Naive thymus-derived CD4-positive, alpha-beta T cell (primary cell): ENCODE measurements at regions not wholly inside any gene's neighbourhood (a gene's known extent, or its start where the extent isn't known, plus 50 kb on each side); places are given as distances from the start of the nearest gene placed in this dataset.

ENCODE experiments used
- ATAC-seq: fragments of 150-1000 bp; cut with Tn5 transposase; 2 replicates; pipeline ENCODE4 v1.10.0; 2021; ENCODE audit warnings: mild to moderate bottlenecking, moderate library complexity
- CTCF ChIA-PET: fragments of 350-600 bp; sonication (Branson Sonifier 250); formaldehyde crosslinking; loops from one replicate; lab custom pipeline; 2021; ENCODE audit warnings: antibody characterized with exemption; lab: Charles Lee
- POLR2A ChIA-PET: fragments of 350-600 bp; sonication (Branson Sonifier 250); formaldehyde crosslinking; loops from one replicate; lab custom pipeline; 2021; ENCODE audit warnings: antibody characterized with exemption, inconsistent platforms; lab: Charles Lee
- DNase-seq, 9 donors: peaks; one replicate each; pipeline versions ENCODE4 v3.0.0 to v3.0.0-alpha.2; 2020 to 2022; ENCODE audit warnings: mixed read lengths in 1 of 9
- H3K27ac ChIP-seq: one replicate; pipeline ENCODE4 v1.7.0; 2013; ENCODE audit warnings: mild to moderate bottlenecking, low read depth, low read length, moderate library complexity
- H3K27me3 ChIP-seq, 2 donors: one replicate each; pipeline ENCODE4 v1.7.0; 2013; ENCODE audit warnings: low read length in 2 of 2, mild to moderate bottlenecking in 2 of 2, moderate library complexity in 2 of 2; ENCODE audit not compliant: control insufficient read depth in 2 of 2, insufficient read depth in 2 of 2
- H3K36me3 ChIP-seq, 3 experiments: 1 replicate in 2 of 3; 2 replicates in 1 of 3; pipeline ENCODE4 v1.7.0; 2013; ENCODE audit warnings: low read length in 3 of 3, mild to moderate bottlenecking in 3 of 3, moderate library complexity in 1 of 3; ENCODE audit not compliant: insufficient read depth in 3 of 3, control insufficient read depth in 2 of 3
- H3K4me1 ChIP-seq, 2 donors: one replicate each; pipeline ENCODE4 v1.7.0; 2013; ENCODE audit warnings: low read length in 2 of 2, mild to moderate bottlenecking in 2 of 2, moderate library complexity in 1 of 2; ENCODE audit not compliant: control insufficient read depth in 2 of 2, insufficient read depth in 2 of 2
- H3K4me3 ChIP-seq: 2 replicates; pipeline ENCODE4 v1.7.0; 2013; ENCODE audit warnings: mild to moderate bottlenecking, low read length
- H3K9me3 ChIP-seq, 3 experiments: 1 replicate in 2 of 3; 2 replicates in 1 of 3; pipeline ENCODE4 v1.7.0; 2013; ENCODE audit warnings: low read length in 3 of 3; ENCODE audit not compliant: control insufficient read depth in 2 of 3
- H3K27ac Mint-ChIP-seq, 9 donors: one replicate each; pipeline ENCODE4 v1.8.0; 2020 to 2022; ENCODE audit warnings: mixed read lengths in 9 of 9, mild to moderate bottlenecking in 8 of 9, moderate library complexity in 5 of 9, inconsistent platforms in 2 of 9
- H3K27me3 Mint-ChIP-seq, 5 donors: one replicate each; pipeline ENCODE4 v1.8.0; 2021 to 2022; ENCODE audit warnings: mixed read lengths in 5 of 5, mild to moderate bottlenecking in 1 of 5
- H3K36me3 Mint-ChIP-seq, 5 donors: one replicate each; pipeline ENCODE4 v1.8.0; 2020 to 2022; ENCODE audit warnings: mixed read lengths in 5 of 5, mild to moderate bottlenecking in 3 of 5, inconsistent platforms in 1 of 5
- H3K4me1 Mint-ChIP-seq, 7 donors: one replicate each; pipeline ENCODE4 v1.8.0; 2020 to 2022; ENCODE audit warnings: mixed read lengths in 7 of 7, mild to moderate bottlenecking in 3 of 7, inconsistent platforms in 1 of 7
- H3K4me3 Mint-ChIP-seq, 10 donors: one replicate each; pipeline ENCODE4 v1.8.0; 2020 to 2022; ENCODE audit warnings: mild to moderate bottlenecking in 10 of 10, mixed read lengths in 10 of 10, moderate library complexity in 6 of 10, inconsistent platforms in 2 of 10
- H3K9me3 Mint-ChIP-seq, 11 donors: one replicate each; pipeline ENCODE4 v1.8.0; 2020 to 2022; ENCODE audit warnings: mixed read lengths in 11 of 11, mild to moderate bottlenecking in 4 of 11, inconsistent platforms in 1 of 11, moderate library complexity in 1 of 11
- intact Hi-C, 2 donors: fragments of 100-400 bp; cut with micrococcal nuclease; formaldehyde crosslinking; loops; one replicate each; pipeline ENCODE4 v1.15.1; 2023

GRCh38 chr1:67599085-67599484, 85.9 kb upstream of the GADD45A start:
- no peak overlapping the region for H3K27ac Mint-ChIP-seq
- no peaks in the 10 kb centered on the region for H3K36me3 ChIP-seq
- H3K27me3 Mint-ChIP-seq: peaks cover 0 to 14% (median 10%) of the 10 kb centered on the region in 5 donors
- H3K4me3 ChIP-seq: no peak overlapping the region
- H3K4me1 Mint-ChIP-seq: no peaks in the 10 kb centered on the region
- no peak overlapping the region for H3K27ac ChIP-seq
- ChIA-PET POLR2A (no interaction called here), CTCF (no interaction called here)
- no peaks in the 10 kb centered on the region for H3K27me3 ChIP-seq
- DNase-seq (no peak), ATAC-seq (no peak)
- intact Hi-C loops: no loop called here
- no peak overlapping the region for H3K4me3 Mint-ChIP-seq
- H3K9me3 ChIP-seq: no peaks in the 10 kb centered on the region
- peaks cover 0 to 5% (median 0%) of the 10 kb centered on the region in 11 donors for H3K9me3 Mint-ChIP-seq
- no peaks in the 10 kb centered on the region for H3K36me3 Mint-ChIP-seq
- no peaks in the 10 kb centered on the region for H3K4me1 ChIP-seq

- Histone ChIP-seq H3K27ac (no peak overlapping the region), H3K36me3 (no peaks in the 10 kb centered on the region), H3K4me1 (no peaks in the 10 kb centered on the region), H3K4me3 (no peak overlapping the region), H3K27me3 (no peaks in the 10 kb centered on the region), H3K9me3 (no peaks in the 10 kb centered on the region)
- no peak overlapping the region for H3K27ac Mint-ChIP-seq
- no peak for ATAC-seq
- H3K4me3 Mint-ChIP-seq: no peak overlapping the region
- peaks cover 0 to 14% (median 10%) of the 10 kb centered on the region in 5 donors for H3K27me3 Mint-ChIP-seq
- intact Hi-C loops: no loop called here
- DNase-seq: no peak
- CTCF ChIA-PET: no interaction called here
- POLR2A ChIA-PET: no interaction called here
- H3K4me1 Mint-ChIP-seq: no peaks in the 10 kb centered on the region
- H3K36me3 Mint-ChIP-seq: no peaks in the 10 kb centered on the region
- peaks cover 0 to 5% (median 0%) of the 10 kb centered on the region in 11 donors for H3K9me3 Mint-ChIP-seq
Measured at GRCh38 chr1:67601539-67601938, 83.5 kb upstream of the GADD45A start.

GRCh38 chr1:67601955-67602354, 83.0 kb upstream of the GADD45A start:
- H3K27me3 Mint-ChIP-seq: peaks cover 0 to 14% (median 10%) of the 10 kb centered on the region in 5 donors
- DNase-seq: no peak
- H3K36me3 Mint-ChIP-seq: no peaks in the 10 kb centered on the region
- POLR2A ChIA-PET: no interaction called here
- H3K9me3 Mint-ChIP-seq: peaks cover 0 to 5% (median 0%) of the 10 kb centered on the region in 11 donors
- no peaks in the 10 kb centered on the region for H3K36me3 ChIP-seq
- CTCF ChIA-PET: no interaction called here
- no peaks in the 10 kb centered on the region for H3K4me1 ChIP-seq
- H3K9me3 ChIP-seq: no peaks in the 10 kb centered on the region
- H3K4me3 Mint-ChIP-seq: no peak overlapping the region
- H3K4me1 Mint-ChIP-seq: no peaks in the 10 kb centered on the region
- H3K27ac Mint-ChIP-seq: no peak overlapping the region
- no peak overlapping the region for H3K4me3 ChIP-seq
- no peak overlapping the region for H3K27ac ChIP-seq
- no peak for ATAC-seq
- no peaks in the 10 kb centered on the region for H3K27me3 ChIP-seq
- intact Hi-C loops: no loop called here

GRCh38 chr1:67604778-67605177, 80.2 kb upstream of the GADD45A start:
- ChIA-PET POLR2A (no interaction called here), CTCF (no interaction called here)
- Mint-ChIP-seq H3K27me3 (peaks cover 0 to 14% (median 10%) of the 10 kb centered on the region in 5 donors), H3K36me3 (no peaks in the 10 kb centered on the region), H3K4me3 (no peak overlapping the region), H3K9me3 (peaks cover 0 to 5% (median 0%) of the 10 kb centered on the region in 11 donors), H3K27ac (no peak overlapping the region), H3K4me1 (peaks cover 0 to 11% (median 9%) of the 10 kb centered on the region in 7 donors)
- DNase-seq (no peak), ATAC-seq (no peak)
- H3K4me3 ChIP-seq: no peak overlapping the region
- H3K4me1 ChIP-seq: no peaks in the 10 kb centered on the region
- H3K9me3 ChIP-seq: no peaks in the 10 kb centered on the region
- H3K36me3 ChIP-seq: no peaks in the 10 kb centered on the region
- H3K27ac ChIP-seq: no peak overlapping the region
- H3K27me3 ChIP-seq: no peaks in the 10 kb centered on the region
- intact Hi-C loops: no loop called here

GRCh38 chr1:67605209-67605780, 79.7 kb upstream of the GADD45A start:
- POLR2A ChIA-PET: no interaction called here
- ATAC-seq: no peak
- Histone ChIP-seq H3K36me3 (no peaks in the 10 kb centered on the region), H3K4me1 (no peaks in the 10 kb centered on the region), H3K27me3 (no peaks in the 10 kb centered on the region), H3K9me3 (no peaks in the 10 kb centered on the region), H3K4me3 (no peak overlapping the region), H3K27ac (no peak overlapping the region)
- intact Hi-C loops: no loop called here
- Mint-ChIP-seq H3K27ac (no peak overlapping the region), H3K9me3 (peaks cover 0 to 5% (median 0%) of the 10 kb centered on the region in 11 donors), H3K27me3 (peaks cover 0 to 14% (median 10%) of the 10 kb centered on the region in 5 donors), H3K4me3 (no peak overlapping the region), H3K36me3 (no peaks in the 10 kb centered on the region), H3K4me1 (peaks cover 0 to 11% (median 9%) of the 10 kb centered on the region in 7 donors)
- CTCF ChIA-PET: no interaction called here
- DNase-seq: no peak

GRCh38 chr1:67607286-67607685, 77.7 kb upstream of the GADD45A start:
- intact Hi-C loops: no loop called here
- CTCF ChIA-PET: no interaction called here
- Histone ChIP-seq H3K27ac (no peak overlapping the region), H3K4me1 (no peaks in the 10 kb centered on the region), H3K27me3 (no peaks in the 10 kb centered on the region), H3K4me3 (no peak overlapping the region), H3K36me3 (no peaks in the 10 kb centered on the region), H3K9me3 (no peaks in the 10 kb centered on the region)
- POLR2A ChIA-PET: no interaction called here
- peak overlapping the region in 1 of 9 donors; percentile 32 for H3K27ac Mint-ChIP-seq
- no peak for ATAC-seq
- no peak for DNase-seq
- H3K27me3 Mint-ChIP-seq: peaks cover 2 to 8% (median 4%) of the 10 kb centered on the region in 5 donors
- H3K9me3 Mint-ChIP-seq: peaks cover 0 to 3% (median 0%) of the 10 kb centered on the region in 11 donors
- H3K4me1 Mint-ChIP-seq: peaks cover 0 to 11% (median 9%) of the 10 kb centered on the region in 7 donors
- H3K4me3 Mint-ChIP-seq: peak overlapping the region in 1 of 10 donors; percentile 13
- H3K36me3 Mint-ChIP-seq: no peaks in the 10 kb centered on the region

- H3K27ac Mint-ChIP-seq: peak overlapping the region in 3 of 9 donors; percentile 12 to 32 (median 15)
- peak; percentile 37 for ATAC-seq
- H3K9me3 ChIP-seq: no peaks in the 10 kb centered on the region
Measured at GRCh38 chr1:67607699-67608098, 77.3 kb upstream of the GADD45A start.

More at GRCh38 chr1:67607699-67608098, 77.3 kb upstream of the GADD45A start:
- H3K4me3 ChIP-seq: no peak overlapping the region
- intact Hi-C loops: no loop called here
- POLR2A ChIA-PET: no interaction called here
- no peaks in the 10 kb centered on the region for H3K27me3 ChIP-seq
- H3K36me3 ChIP-seq: no peaks in the 10 kb centered on the region
- Mint-ChIP-seq H3K4me3 (peak overlapping the region in 1 of 10 donors; percentile 13), H3K9me3 (peaks cover 0 to 1% (median 0%) of the 10 kb centered on the region in 11 donors), H3K4me1 (peaks cover 0 to 11% (median 9%) of the 10 kb centered on the region in 7 donors), H3K27me3 (peaks cover 0 to 8% (median 4%) of the 10 kb centered on the region in 5 donors), H3K36me3 (no peaks in the 10 kb centered on the region)
- peak in 6 of 9 donors; percentile 2 to 39 (median 24) for DNase-seq
- H3K27ac ChIP-seq: no peak overlapping the region
- H3K4me1 ChIP-seq: no peaks in the 10 kb centered on the region
- CTCF ChIA-PET: no interaction called here
